Activated naive CD8-positive, alpha-beta T cell treated with anti-CD3 and anti-CD28 coated beads for 36 hours (primary cell): ENCODE measurements at regions not wholly inside any gene's neighbourhood (a gene's known extent, or its start where the extent isn't known, plus 50 kb on each side); places are given as distances from the start of the nearest gene placed in this dataset.
"Not testable (repeated sequence)": the region's sequence is repeated elsewhere in the genome, so short reads cannot be mapped to it uniquely, and the experiment has no call there.

Experiments
- DNase-seq: peaks from one replicate; pipeline ENCODE4 v3.0.0; 2021
- H3K27ac Mint-ChIP-seq: one replicate; pipeline ENCODE4 v1.8.0; 2022; ENCODE audit warnings: mild to moderate bottlenecking, moderate library complexity, mixed read lengths
- H3K27me3 Mint-ChIP-seq: one replicate; pipeline ENCODE4 v1.8.0; 2022; ENCODE audit warnings: mild to moderate bottlenecking, mixed read lengths
- H3K36me3 Mint-ChIP-seq: one replicate; pipeline ENCODE4 v1.8.0; 2021; ENCODE audit warnings: mild to moderate bottlenecking, mixed read lengths
- H3K4me1 Mint-ChIP-seq: one replicate; pipeline ENCODE4 v1.8.0; 2021; ENCODE audit warnings: mixed read lengths
- H3K4me3 Mint-ChIP-seq: one replicate; pipeline ENCODE4 v1.8.0; 2022; ENCODE audit warnings: mild to moderate bottlenecking, moderate library complexity, mixed read lengths
- H3K9me3 Mint-ChIP-seq: one replicate; pipeline ENCODE4 v1.8.0; 2022; ENCODE audit warnings: mixed read lengths

DNA sequence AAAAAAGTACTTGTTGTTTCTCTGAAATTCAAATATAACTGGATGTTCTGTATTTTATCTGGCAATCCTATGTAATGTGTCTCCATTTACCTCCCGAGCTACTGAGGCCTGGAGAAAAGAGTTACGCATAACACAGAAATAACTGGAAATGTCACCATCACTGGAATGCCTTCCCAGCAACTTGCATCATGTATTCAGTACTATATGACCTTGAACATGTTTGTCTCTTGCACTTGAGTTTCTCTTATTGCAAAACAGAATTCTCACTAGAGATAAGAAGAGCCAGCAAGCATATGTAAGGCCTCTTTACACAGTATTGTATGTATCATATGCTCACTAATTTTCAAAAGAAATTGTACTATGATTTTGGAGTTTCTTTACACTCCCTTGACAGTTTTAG, 99.6 kb upstream of the CTAGE1 start:
- DNase-seq: no peak
- Mint-ChIP-seq H3K4me1 (no peaks in the 10 kb centered on the region), H3K27me3 (no peaks in the 10 kb centered on the region), H3K27ac (no peak overlapping the region), H3K9me3 (no peaks in the 10 kb centered on the region), H3K4me3 (no peak overlapping the region), H3K36me3 (no peaks in the 10 kb centered on the region)

DNA sequence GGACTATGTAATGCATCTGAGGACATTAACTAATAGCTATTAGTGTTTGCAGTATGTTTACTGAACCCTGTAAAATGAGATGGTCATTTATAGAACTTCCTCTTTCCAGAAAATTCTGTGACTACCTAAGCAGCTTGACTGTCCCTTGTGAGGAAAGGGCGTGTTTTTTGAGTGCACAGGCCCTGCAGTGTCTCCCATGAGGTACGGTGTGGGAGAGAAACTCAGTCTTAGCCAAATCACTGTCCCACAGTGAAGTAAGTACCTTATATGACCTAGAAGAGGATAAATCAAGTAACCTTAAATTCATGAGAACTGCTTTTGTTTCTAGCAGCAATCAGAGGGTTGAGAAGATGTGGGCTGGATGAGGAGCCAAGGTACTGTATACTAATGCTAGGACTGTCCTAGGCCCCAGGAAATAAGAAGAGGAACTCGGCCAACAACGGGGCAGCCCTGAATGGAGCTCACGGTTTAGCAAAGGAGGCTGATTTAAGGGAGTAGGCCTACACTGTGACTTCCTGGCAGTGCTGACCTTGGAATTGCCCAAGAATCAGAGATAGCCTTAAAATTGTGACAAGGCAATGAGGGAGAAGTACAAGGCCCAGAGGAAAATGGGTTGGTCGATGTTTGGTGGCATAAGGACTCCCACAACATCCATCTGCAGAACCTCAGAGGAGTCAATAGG, 103.5 kb upstream of the CTAGE1 start:
- H3K9me3 Mint-ChIP-seq: peaks cover 1% of the 10 kb centered on the region
- no peaks in the 10 kb centered on the region for H3K36me3 Mint-ChIP-seq
- no peaks in the 10 kb centered on the region for H3K27me3 Mint-ChIP-seq
- no peak overlapping the region for H3K27ac Mint-ChIP-seq
- H3K4me1 Mint-ChIP-seq: no peaks in the 10 kb centered on the region
- no peak for DNase-seq
- no peak overlapping the region for H3K4me3 Mint-ChIP-seq

GRCh38 chr18:22523481-22523880, 105.8 kb upstream of the CTAGE1 start:
- no peak for DNase-seq
- Mint-ChIP-seq H3K4me1 (no peaks in the 10 kb centered on the region), H3K27ac (no peak overlapping the region), H3K9me3 (peaks cover 1% of the 10 kb centered on the region), H3K27me3 (no peaks in the 10 kb centered on the region), H3K36me3 (no peaks in the 10 kb centered on the region), H3K4me3 (no peak overlapping the region)

- Mint-ChIP-seq H3K27me3 (no peaks in the 10 kb centered on the region), H3K9me3 (peaks cover 2% of the 10 kb centered on the region), H3K4me3 (no peak overlapping the region), H3K4me1 (no peaks in the 10 kb centered on the region), H3K27ac (no peak overlapping the region), H3K36me3 (no peaks in the 10 kb centered on the region)
- DNase-seq: no peak
Observed at GRCh38 chr18:22524783-22525182, 107.1 kb upstream of the CTAGE1 start.

GRCh38 chr18:22525313-22525712, 107.6 kb upstream of the CTAGE1 start:
- DNase-seq: no peak
- Mint-ChIP-seq H3K36me3 (no peaks in the 10 kb centered on the region), H3K27me3 (no peaks in the 10 kb centered on the region), H3K27ac (no peak overlapping the region), H3K4me3 (no peak overlapping the region), H3K4me1 (no peaks in the 10 kb centered on the region), H3K9me3 (peaks cover 2% of the 10 kb centered on the region)

GRCh38 chr18:22525883-22526282, 108.2 kb upstream of the CTAGE1 start:
- DNase-seq: no peak
- Mint-ChIP-seq H3K36me3 (no peaks in the 10 kb centered on the region), H3K9me3 (peaks cover 2% of the 10 kb centered on the region), H3K27me3 (no peaks in the 10 kb centered on the region), H3K4me3 (no peak overlapping the region), H3K27ac (no peak overlapping the region), H3K4me1 (no peaks in the 10 kb centered on the region)

DNA sequence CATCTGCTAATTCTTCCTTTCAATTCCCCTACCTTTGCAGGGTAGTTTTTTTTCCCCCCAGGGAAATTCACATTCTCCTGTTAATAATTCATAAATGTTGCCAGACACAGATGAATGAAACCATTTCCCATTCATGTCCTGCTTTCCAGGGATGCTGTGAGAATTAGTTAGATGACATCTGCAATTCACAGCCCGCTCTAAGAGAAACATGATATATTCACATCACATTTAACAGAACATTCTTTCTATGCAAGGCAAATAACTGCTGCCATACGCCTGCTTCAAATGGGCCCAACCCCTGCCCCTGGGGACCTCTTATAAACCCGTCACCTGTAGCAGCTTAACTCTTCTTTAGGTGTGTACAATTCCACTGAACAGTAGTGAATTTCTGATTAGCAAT, 110.6 kb upstream of the CTAGE1 start:
- H3K36me3 Mint-ChIP-seq: no peaks in the 10 kb centered on the region
- no peak overlapping the region for H3K27ac Mint-ChIP-seq
- DNase-seq: no peak
- peaks cover 4% of the 10 kb centered on the region for H3K9me3 Mint-ChIP-seq
- H3K4me1 Mint-ChIP-seq: no peaks in the 10 kb centered on the region
- no peak overlapping the region for H3K4me3 Mint-ChIP-seq
- no peaks in the 10 kb centered on the region for H3K27me3 Mint-ChIP-seq

GRCh38 chr18:22534706-22535105, 117.0 kb upstream of the CTAGE1 start:
- not testable (repeated sequence) for H3K4me1 Mint-ChIP-seq, H3K9me3 Mint-ChIP-seq, H3K4me3 Mint-ChIP-seq, H3K27ac Mint-ChIP-seq, H3K36me3 Mint-ChIP-seq, H3K27me3 Mint-ChIP-seq, DNase-seq

DNA sequence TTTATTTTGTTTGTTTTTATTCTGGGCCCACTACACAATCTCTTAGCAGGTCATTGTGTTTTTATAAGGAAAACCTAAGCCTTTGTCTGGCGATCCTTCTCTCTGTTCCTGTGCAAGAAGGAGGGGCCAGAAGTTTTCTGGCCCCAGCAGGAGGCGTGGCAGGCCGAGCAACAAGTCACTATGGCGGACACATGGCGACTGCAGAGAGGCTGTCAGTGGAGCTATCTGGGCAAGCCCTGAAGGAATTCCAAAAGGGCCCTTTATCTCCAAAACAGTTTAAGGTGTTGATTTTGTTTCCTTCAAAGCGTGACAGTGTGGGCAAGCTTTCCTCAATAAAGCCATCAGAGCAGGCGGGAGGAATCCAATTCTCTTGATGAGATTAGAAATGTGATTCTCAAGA, 118.8 kb upstream of the CTAGE1 start:
- Mint-ChIP-seq H3K4me3 (no peak overlapping the region), H3K4me1 (no peaks in the 10 kb centered on the region), H3K27me3 (no peaks in the 10 kb centered on the region), H3K27ac (no peak overlapping the region), H3K9me3 (peaks cover 4% of the 10 kb centered on the region), H3K36me3 (peaks cover 2% of the 10 kb centered on the region)
- no peak for DNase-seq

DNA sequence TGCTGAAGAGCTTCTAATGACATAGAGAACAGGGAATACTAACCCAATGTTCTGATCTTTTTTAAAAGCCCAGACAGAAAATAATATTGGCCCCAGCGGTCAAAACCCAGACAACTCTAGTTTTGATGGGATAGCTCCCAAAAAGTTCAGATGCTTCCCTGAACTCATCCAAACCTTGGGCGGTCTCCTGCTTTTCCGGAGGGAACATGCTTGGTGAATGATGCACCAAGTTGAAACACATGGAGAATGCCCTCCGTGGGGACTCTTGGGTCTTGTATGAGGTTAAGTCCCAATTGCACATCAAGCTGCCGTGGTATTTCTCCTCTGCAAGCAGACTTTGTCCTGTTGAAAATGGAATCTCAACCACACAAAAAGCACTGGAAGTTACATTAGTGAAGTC, 120.7 kb upstream of the CTAGE1 start:
- H3K4me3 Mint-ChIP-seq: no peak overlapping the region
- DNase-seq: no peak
- H3K4me1 Mint-ChIP-seq: no peaks in the 10 kb centered on the region
- peaks cover 4% of the 10 kb centered on the region for H3K9me3 Mint-ChIP-seq
- no peaks in the 10 kb centered on the region for H3K27me3 Mint-ChIP-seq
- no peak overlapping the region for H3K27ac Mint-ChIP-seq
- peaks cover 2% of the 10 kb centered on the region for H3K36me3 Mint-ChIP-seq

GRCh38 chr18:22539051-22539765, 121.5 kb upstream of the CTAGE1 start:
- Mint-ChIP-seq H3K4me1 (no peaks in the 10 kb centered on the region), H3K9me3 (peaks cover 4% of the 10 kb centered on the region), H3K36me3 (peaks cover 2% of the 10 kb centered on the region)

GRCh38 chr18:22541232-22541631, 123.5 kb upstream of the CTAGE1 start:
- Mint-ChIP-seq H3K4me1 (no peaks in the 10 kb centered on the region), H3K4me3 (no peak overlapping the region), H3K27me3 (no peaks in the 10 kb centered on the region), H3K36me3 (peaks cover 2% of the 10 kb centered on the region), H3K27ac (no peak overlapping the region), H3K9me3 (peaks cover 2% of the 10 kb centered on the region)
- no peak for DNase-seq

More at GRCh38 chr18:22539051-22539765, 121.5 kb upstream of the CTAGE1 start:
- Mint-ChIP-seq H3K4me3 (no peak overlapping the region), H3K27me3 (no peaks in the 10 kb centered on the region), H3K27ac (no peak overlapping the region)
- no peak for DNase-seq

DNA sequence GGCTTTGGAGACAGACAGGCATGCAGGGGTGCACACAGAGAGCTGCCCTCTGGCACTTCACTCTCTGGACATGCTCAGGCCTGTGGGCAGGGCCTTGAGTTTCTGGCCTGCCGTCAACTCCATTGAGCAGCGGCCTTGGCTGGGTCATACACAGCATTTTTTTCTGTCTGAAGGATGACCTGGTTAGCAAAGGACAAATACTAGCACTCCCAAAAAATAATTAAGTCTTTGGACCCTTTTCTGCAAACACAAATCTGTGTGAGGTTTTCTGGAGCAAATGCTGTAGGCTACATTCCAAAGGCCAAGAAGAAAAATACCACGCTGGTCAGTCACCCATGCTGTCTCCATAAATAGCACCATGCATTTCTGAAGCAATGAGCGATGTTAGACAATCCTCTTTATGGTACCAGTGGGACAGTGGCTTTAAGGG, 124.7 kb upstream of the CTAGE1 start:
- Mint-ChIP-seq H3K27ac (no peak overlapping the region), H3K4me3 (no peak overlapping the region), H3K4me1 (no peaks in the 10 kb centered on the region), H3K36me3 (peaks cover 2% of the 10 kb centered on the region), H3K9me3 (peaks cover 2% of the 10 kb centered on the region), H3K27me3 (no peaks in the 10 kb centered on the region)
- DNase-seq: no peak

DNA sequence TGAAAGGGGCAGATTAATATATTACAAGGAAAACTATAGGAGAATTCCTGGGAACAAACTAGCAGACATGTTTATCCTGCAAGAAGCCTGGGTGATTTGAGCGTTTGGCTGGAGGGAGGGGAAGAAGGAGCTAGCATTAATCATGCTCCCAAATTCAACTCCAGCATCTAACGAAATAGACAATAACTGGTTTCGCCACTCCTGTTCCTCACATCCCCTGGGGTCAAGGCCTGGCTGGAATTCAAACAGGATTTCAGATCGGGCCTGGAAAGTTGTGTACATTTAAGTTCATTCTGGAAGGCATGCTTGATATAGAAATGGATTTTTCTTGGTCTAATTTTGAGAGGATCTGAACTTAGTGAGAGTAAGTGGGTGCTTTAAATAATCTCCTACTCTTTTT, 126.1 kb upstream of the CTAGE1 start:
- H3K9me3 Mint-ChIP-seq: peaks cover 2% of the 10 kb centered on the region
- H3K27me3 Mint-ChIP-seq: no peaks in the 10 kb centered on the region
- H3K36me3 Mint-ChIP-seq: peaks cover 2% of the 10 kb centered on the region
- DNase-seq: no peak
- H3K27ac Mint-ChIP-seq: no peak overlapping the region
- H3K4me1 Mint-ChIP-seq: no peaks in the 10 kb centered on the region
- H3K4me3 Mint-ChIP-seq: no peak overlapping the region

- no peak overlapping the region for H3K4me3 Mint-ChIP-seq
- H3K27me3 Mint-ChIP-seq: no peaks in the 10 kb centered on the region
- H3K27ac Mint-ChIP-seq: no peak overlapping the region
Observed at GRCh38 chr18:22544626-22545025, 126.9 kb upstream of the CTAGE1 start.

More at GRCh38 chr18:22544626-22545025, 126.9 kb upstream of the CTAGE1 start:
- DNase-seq: no peak
- Mint-ChIP-seq H3K9me3 (peaks cover 2% of the 10 kb centered on the region), H3K4me1 (no peaks in the 10 kb centered on the region), H3K36me3 (peaks cover 2% of the 10 kb centered on the region)
